Erythroblast (primary cell): ENCODE measurements at regions not wholly inside any gene's neighbourhood (a gene's known extent, or its start where the extent isn't known, plus 50 kb on each side); places are given as distances from the start of the nearest gene placed in this dataset.

Experiments
- GATA1 ChIP-seq: IDR thresholded peaks from 2 replicates; pipeline ENCODE4 v1.6.1; 2011; ENCODE audit warnings: low read depth, mild to moderate bottlenecking, control low read depth, low read length, moderate library complexity
- POLR2A ChIP-seq: IDR thresholded peaks from 2 replicates; pipeline ENCODE4 v1.6.1; 2011; ENCODE audit warnings: mild to moderate bottlenecking, low read length

DNA sequence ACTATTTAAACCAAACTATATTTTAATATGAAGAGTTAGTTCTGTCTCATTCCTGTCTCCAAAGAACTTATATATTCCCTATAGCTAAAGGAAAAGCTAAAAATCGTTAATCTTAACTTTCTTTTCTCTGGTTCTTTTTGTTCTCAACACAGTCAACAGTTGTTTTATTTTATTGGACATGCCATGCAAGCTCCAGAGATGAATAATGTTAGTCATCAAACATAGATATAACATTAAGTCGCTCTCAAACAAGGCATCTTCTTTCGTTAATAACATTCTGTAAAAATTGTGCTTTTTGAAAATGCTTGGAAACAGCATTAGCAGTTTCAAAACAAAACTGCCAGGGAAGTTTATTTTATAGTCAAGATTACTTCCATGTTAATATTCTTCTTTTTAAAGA is 117.9 kb upstream of the GPM6A start:
- TF ChIP-seq POLR2A (no peak), GATA1 (no peak)
